Dedifferentiated amniotic fluid mesenchymal stem cell (primary cell): ENCODE measurements at regions not wholly inside any gene's neighbourhood (a gene's known extent, or its start where the extent isn't known, plus 50 kb on each side); places are given as distances from the start of the nearest gene placed in this dataset.
"Not testable (repeated sequence)": the region's sequence is repeated elsewhere in the genome, so short reads cannot be mapped to it uniquely, and the experiment has no call there.

Experiments used
- DNase-seq: peaks from one replicate; pipeline ENCODE4 v3.0.0-alpha.2; 2016; ENCODE audit errors: extremely low spot score

DNA sequence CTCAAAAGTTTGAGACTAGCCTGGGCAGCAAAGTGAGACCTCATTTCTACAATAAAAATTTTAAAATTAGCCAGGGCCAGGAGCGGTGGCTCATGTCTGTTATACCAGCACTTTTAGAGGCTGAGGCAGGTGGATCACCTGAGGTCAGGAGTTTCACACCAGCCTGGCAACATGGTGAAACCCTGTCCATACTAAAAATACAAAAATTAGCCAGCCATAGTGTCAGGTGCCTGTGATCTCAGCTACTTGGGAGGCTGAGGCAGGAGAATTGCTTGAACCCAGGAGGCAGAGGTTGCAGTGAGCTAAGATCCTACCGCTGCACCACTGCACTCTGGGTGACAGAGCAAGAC is 85.1 kb upstream of the MAP4 start:
- DNase-seq, result not testable (repeated sequence)

DNA sequence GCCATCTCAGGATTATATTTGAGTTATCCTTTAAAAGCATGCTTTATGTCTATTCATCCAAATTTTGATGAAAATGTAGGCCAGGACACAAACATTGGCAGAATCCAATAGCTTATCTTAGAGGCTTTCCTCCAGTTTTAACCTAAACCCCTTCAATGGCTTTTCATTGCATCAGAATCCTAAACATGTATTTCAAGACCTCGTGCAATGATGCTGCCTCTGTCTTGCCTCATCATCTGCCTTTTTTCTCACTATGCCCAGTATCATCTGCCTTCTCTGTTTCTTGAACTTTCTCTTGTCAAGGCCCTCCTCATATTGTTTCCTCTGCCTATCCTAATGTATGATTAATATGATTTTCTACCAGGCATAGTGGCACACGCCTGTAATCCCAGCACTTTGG is 76.1 kb upstream of the MAP4 start:
- DNase-seq, result peak; percentile 32

DNA sequence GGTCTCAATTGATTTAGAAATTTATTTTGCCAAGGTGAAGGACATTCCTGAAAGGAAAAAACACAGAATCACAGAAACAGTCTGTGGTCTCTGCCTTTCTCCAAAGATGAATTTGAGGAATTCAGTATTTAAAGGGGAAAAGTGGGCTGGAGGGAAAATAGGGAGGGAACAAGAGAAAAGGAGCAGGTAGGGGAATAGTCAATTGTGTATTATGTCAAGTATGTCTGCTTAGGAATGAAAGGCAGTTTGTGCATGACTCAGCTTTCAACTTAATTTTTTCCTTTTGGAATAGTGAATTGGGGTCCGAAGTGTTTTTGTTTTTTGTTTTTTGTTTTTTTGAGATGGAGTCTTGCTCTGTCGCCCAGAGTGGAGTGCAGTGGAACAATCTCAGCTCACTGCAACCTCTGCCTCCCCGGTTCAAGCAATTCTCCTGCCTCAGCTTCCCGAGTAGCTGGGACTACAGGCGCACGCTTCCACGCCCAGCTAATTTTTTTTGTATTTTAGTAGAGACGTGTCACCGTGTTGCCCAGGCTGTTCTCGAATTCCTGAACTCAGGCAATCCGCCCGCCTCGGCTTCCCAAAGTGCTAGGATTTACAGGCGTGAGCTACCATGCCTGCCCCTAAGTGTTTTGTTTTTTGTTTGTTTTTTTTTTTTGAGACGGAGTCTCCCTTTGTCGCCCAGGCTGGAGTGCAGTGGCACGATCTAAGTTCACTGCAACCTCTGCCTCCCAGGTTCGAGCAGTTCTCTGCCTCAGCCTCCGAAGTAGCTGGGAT is 74.1 kb upstream of the MAP4 start:
- DNase-seq, result no peak

DNA sequence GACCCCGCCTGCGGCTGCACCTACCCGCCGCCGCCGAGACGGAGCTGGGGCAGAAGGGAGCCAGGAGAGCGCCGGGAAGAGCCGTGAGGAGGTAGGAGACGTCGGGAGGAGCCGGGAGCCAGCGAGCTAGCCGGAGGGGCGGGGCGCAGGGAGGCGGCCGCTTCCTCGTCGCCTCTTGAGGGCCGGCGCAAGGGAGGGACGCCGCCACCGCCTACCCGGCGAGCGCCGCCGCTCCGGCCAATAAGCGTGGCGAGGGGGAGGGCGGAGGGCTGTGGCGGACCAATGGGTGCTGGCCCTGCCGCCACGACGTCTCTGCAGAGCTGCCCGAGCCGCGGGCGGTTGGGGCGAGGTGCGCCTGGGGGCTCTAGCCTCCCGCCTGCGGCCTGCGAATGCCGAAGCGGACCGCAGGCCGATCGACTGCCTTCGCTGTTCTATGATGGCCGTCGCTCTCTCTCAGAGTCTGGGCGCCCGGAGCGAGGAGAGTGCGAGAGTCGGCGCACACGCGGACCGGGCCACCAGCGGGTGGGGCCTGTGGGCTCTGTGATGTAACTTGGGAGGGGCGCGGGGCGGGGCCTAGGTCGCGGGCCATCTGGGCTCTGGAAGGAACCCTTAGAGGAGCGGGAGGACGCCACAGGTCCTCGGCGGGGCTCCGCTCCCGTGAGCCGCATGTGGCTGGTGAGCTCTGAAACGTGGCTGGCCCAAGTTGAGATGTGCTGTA is 72.7 kb upstream of the MAP4 start:
- peak; percentile 94 for DNase-seq

DNA sequence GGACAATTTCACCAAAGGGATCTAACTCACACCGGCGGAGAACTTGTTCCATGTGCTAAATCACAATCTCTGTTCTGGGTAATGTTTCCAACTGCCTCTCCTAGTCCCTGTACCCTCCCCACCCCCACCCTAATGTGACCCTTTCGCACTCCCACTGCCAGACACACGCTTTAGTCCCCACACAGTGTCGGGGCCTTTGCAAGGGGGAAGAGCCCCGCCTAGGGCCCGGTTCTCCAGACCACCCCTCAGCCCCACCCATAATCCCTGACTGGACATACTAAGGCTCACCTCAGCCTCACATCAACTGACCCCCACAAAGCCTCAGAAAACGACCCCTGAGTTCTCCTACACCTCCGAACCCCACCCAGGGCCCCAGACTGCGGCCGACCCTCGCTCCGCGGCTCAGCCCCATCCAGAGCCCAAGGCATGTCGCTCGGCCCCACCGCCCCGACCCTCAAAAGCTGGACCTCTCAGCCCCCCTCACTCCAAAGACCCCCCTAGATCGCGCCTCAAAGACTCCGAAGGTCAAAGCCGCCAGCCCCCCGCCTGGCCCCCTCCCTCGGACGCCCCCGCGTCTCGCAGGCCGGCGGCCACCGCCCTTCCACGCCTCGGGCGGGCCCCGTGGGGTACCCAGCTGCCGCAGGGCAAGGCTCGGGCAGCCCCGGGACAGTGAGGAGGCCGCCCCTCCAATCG is 72.0 kb upstream of the MAP4 start:
- DNase-seq, result no peak

DNA sequence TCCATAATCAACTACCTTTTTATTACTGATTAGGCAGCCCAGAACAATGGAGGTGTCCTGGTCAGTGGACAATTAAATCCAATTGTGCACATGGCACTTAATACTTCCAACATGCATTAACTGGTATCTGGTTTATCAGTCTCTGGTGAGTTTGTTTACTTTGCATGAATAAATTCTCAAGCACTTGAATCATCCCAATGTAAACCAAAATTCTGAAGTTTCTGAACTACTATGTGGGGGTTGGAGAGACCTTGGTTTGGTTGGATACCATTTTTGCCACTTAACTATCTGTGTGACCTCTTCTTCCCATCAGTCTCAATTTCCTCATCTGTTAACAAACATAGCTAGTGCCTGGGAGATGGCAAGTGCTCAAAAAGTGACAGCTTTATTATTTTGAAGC is 70.5 kb upstream of the MAP4 start:
- DNase-seq, result peak; percentile 43

DNA sequence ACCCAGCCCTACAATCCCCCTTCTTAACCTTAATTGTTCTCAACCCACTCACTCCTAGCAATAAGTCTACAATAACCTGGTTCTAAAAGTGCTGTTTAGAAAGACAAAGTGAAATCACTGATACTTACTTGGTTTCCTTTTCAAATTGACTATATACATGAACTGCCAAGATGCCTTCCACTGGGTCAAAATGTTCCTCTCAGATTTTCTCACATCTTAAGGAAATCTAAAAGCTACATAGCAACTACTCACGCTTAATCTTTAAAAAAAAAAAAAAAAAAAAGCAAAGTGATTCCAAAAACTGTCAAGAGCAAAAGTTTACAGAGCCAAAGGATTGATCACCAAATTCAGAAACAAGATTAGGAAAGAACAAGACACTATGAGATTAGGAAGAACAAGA is 68.7 kb upstream of the MAP4 start:
- DNase-seq, result no peak

DNA sequence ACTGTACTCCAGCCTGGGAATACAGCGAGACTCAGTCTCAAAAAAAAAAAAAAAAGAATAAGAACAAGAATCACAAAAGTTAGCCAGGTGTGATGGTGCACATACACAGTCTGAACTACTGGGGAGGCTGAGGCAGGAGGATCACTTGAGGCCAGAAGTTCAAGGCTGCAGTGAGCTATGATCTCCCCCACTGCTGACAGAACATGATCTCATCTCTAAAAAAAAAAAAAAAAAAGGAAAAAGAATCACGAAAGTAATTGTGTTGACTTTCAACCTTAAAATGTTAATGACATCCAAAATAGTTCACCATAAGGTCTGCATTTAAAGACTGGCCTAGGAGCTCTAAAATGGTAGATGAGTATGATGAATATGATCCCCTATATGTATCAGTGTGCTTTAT is 68.0 kb upstream of the MAP4 start:
- no peak for DNase-seq

DNA sequence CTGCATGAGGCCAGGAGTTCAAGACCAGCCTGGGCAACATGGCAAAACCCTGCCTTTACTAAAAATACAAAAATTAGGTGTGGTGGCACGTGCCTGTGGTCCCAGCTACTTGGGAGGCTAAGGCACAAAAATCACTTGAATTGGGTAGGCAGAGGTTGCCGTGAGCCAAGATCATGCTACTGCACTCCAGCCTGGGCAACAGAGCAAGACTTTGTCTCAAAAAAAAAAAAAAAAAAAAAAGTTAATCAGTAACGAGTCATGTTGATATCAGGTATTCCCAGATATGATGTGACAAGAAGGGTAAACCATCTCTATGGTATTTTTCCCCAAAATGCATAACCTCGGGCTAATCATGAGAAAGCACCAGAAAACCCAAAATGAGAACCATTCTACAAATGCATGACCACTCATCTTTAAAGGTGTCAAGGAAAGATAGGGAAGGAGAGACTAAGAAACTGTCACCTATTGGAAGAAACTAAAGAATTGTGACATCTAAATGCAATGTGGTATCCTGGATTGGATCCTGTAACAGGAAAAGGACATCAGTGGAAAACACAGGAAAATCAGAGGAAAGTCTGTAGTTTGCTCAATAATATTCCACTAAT is 66.5 kb upstream of the MAP4 start:
- DNase-seq, result no peak

DNA sequence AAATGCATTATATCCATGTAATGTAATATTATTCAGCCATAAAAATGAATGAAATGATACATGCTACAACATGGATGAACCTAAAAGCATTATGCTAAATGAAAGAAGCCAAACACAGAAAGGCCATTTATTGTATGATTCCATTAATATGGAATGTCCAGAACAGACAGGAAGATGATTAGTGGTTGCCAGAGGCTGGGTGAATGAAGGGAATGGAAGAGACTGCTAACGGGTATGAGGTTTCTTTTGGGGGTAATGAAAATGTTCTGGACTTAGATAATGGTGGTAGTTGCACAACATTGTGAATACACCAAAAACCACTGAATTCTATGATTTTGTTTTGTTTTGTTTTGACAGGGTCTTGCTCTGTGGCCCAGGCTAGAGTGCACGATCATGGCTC is 61.6 kb upstream of the MAP4 start:
- DNase-seq, result no peak

DNA sequence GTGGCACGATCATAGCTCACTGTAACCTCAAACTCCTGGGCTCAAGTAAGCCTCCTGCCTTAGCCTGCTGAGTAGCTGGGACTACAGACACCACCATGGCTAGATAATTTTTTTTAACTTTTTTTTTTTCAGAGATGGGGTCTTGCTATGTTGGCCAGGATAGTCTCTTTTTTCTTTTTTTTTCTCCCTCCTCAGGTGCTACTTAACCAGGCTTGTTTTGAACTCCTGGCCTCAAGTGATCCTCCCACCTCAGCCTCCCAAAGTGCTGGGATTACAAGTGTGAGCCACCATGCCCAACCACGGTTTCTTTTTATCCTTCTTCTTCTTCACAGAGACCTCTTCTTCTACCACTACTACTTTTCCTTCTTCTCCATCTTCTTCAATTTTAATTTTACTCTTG is 53.8 kb upstream of the MAP4 start:
- no peak for DNase-seq

DNA sequence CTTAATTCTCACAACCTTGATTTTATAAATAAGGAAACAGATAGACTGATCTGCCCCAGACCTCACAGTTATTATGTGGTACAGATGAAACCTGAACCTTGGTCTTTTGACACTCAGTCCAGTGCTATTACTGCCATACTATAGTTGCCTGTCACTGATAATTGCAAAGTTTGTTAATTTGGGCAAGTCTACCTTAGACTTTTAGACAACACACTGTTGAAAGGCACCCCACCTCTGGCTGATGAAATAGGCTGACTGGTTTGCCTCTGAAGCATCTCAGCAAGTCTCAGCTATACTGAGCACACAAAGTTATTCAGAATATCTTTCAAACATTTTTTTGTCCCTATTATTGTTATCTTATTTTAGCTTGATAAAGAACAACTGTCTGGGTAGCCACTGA is 53.1 kb upstream of the MAP4 start:
- DNase-seq, result no peak

DNA sequence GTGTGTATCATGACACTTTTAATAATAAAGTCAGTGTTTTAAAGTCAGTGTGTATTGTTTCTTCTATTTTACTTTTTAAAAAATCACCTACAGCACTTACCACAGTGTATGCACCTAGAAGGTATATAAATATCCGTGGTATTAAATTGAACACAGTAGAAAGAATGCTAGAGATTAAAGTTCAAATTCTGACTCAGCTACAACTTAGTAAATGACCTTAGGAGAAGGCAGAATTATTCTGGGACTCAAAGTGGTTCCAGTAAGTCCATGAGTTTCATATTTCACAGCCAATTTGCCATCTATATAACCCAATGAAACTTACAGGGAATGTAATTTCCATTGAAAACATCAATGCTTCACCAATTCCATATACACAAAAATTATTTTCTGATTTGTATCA is 52.7 kb upstream of the MAP4 start:
- no peak for DNase-seq

DNA sequence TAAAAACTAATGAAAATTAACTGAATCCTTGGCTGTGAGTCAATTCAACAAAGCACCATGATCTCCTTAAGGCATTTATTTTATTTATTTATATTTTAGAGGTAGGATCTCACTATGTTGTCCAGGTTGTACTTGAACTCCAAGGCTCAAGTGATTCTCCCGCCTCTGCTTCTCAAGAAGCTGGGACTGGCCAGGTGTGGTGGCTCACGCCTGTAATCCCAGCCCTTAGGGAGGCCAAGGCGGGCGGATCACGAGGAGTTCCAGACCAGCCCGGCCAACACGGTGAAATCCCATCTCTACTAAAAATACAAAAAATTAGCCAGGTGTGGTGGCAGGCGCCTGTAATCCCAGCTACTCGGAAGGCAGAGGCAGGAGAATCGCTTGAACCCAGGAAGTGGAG is 52.1 kb upstream of the MAP4 start:
- not testable (repeated sequence) for DNase-seq

DNA sequence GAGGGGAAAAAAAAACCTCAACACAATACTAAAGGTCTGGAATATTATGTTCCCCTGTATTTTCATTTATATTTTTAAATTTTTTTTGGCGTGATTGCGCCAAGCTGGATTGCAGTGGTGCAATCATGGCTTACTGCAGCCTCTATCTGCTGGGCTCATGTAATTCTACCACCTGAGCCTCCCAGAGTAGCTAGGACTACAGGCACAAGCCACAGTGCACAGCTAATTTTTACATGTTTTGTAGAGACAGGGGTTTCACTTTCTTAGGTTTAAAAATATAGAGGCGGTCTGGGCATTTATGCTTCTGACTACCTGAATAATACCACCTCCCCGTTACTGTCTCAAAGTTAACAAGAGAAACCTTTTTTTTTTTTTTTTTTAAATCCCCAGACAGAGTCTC is 51.1 kb upstream of the MAP4 start:
- no peak for DNase-seq
